Caco-2 (cell line): ENCODE measurements at regions not wholly inside any gene's neighbourhood (a gene's known extent, or its start where the extent isn't known, plus 50 kb on each side); places are given as distances from the start of the nearest gene placed in this dataset.

Source experiments
- BruUV-seq: library from RNA; stranded (reverse); fragments of 400-500 nt; replicated peaks from 2 replicates; lab custom pipeline; 2021; lab: Mats Ljungman, UMichigan
- CTCF ChIA-PET: fragments of 300-600 bp; sonication (Branson Sonifier 250); formaldehyde crosslinking; loops from one replicate; lab custom pipeline; 2022; ENCODE audit warnings: antibody characterized with exemption; lab: Charles Lee
- POLR2A ChIA-PET: fragments of 300-600 bp; sonication (Branson Sonifier 250); formaldehyde crosslinking; loops from one replicate; lab custom pipeline; 2022; ENCODE audit warnings: antibody characterized with exemption; lab: Charles Lee
- DNase-seq, 2 experiments: peaks; one replicate each; pipeline versions ENCODE4 v3.0.0 to v3.0.0-alpha.2; 2020 to 2022
- H3K27me3 ChIP-seq: replicated peaks from 2 replicates; pipeline ENCODE4 v1.6.0; 2011; ENCODE audit warnings: low read length; ENCODE audit not compliant: control insufficient read depth, insufficient read depth
- H3K36me3 ChIP-seq: 2 replicates; pipeline ENCODE4 v1.5.1; 2011; ENCODE audit warnings: low read length; ENCODE audit not compliant: control insufficient read depth, insufficient read depth
- H3K4me1 ChIP-seq: fragments of 250-450 bp; sonication (Bioruptor Pico); 2 replicates; pipeline ENCODE4 v1.5.1; 2020; ENCODE audit warnings: mild to moderate bottlenecking
- H3K4me3 ChIP-seq: 2 replicates; pipeline ENCODE4 v1.5.1; 2011; ENCODE audit warnings: low read depth, mild to moderate bottlenecking, control low read depth, low read length
- H3K9me3 ChIP-seq: fragments of 250-450 bp; sonication (Bioruptor Pico); 2 replicates; pipeline ENCODE4 v1.5.1; 2020; ENCODE audit warnings: mild to moderate bottlenecking, moderate library complexity
- H3K27ac Mint-ChIP-seq: one replicate; pipeline ENCODE4 v1.8.0; 2022; ENCODE audit warnings: mixed read lengths; ENCODE audit not compliant: unreplicated experiment
- H3K27me3 Mint-ChIP-seq: one replicate; pipeline ENCODE4 v1.8.0; 2022; ENCODE audit warnings: mixed read lengths; ENCODE audit not compliant: insufficient read depth, unreplicated experiment
- H3K36me3 Mint-ChIP-seq: one replicate; pipeline ENCODE4 v1.8.0; 2022; ENCODE audit warnings: mild to moderate bottlenecking, mixed read lengths; ENCODE audit not compliant: insufficient read depth, unreplicated experiment
- H3K4me1 Mint-ChIP-seq: one replicate; pipeline ENCODE4 v1.8.0; 2022; ENCODE audit warnings: low read depth, mixed read lengths; ENCODE audit not compliant: unreplicated experiment
- H3K4me3 Mint-ChIP-seq: one replicate; pipeline ENCODE4 v1.8.0; 2022; ENCODE audit warnings: mild to moderate bottlenecking, moderate library complexity, mixed read lengths; ENCODE audit not compliant: unreplicated experiment
- H3K9me3 Mint-ChIP-seq: one replicate; pipeline ENCODE4 v1.8.0; 2022; ENCODE audit warnings: mixed read lengths; ENCODE audit not compliant: unreplicated experiment
- CTCF ChIP-seq, 2 experiments: fragments of 200-600 bp in 1 of 2; IDR thresholded peaks; 1 replicate in 1 of 2; 2 replicates in 1 of 2; pipeline versions ENCODE4 v1.5.1 to v1.8.0; 2011 to 2022; ENCODE audit warnings: antibody characterized with exemption in 1 of 2, control low read depth in 1 of 2, inconsistent platforms in 1 of 2, low read depth in 1 of 2, low read length in 1 of 2, mild to moderate bottlenecking in 1 of 2, moderate library complexity in 1 of 2; ENCODE audit not compliant: insufficient read depth in 1 of 2, severe bottlenecking in 1 of 2, unreplicated experiment in 1 of 2
- intact Hi-C: fragments of 100-400 bp; cut with micrococcal nuclease; formaldehyde crosslinking; loops from one replicate; pipeline ENCODE4 v1.10.0; 2022; ENCODE audit not compliant: unreplicated experiment

DNA sequence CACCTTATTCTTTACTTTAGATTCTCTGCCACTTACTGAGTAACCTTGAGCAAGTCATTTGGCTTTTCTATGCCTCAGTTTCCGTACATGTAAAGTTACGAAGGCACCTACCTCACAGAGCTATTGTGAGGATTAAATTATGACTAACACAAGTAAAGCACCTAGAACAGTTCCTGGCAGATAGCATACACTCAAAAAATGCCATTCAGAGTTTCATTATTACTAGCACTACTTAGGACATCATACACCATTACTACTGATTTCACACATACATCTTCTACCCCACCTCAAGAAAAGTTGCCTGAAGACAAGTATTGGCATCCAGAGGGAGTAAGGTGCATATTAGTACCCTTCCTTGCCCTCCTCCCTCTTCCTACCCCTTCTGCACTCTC lies 107.8 kb downstream of the OGFRL1 start:
- ChIA-PET POLR2A (no interaction called here), CTCF (no interaction called here)
- Histone ChIP-seq H3K9me3 (no peaks in the 10 kb centered on the region), H3K27me3 (no peaks in the 10 kb centered on the region), H3K4me1 (peaks cover 3% of the 10 kb centered on the region; the same call in 1 of the 2 replicates), H3K36me3 (no peaks in the 10 kb centered on the region), H3K4me3 (no peak overlapping the region)
- Mint-ChIP-seq H3K4me3 (no peak overlapping the region), H3K9me3 (peaks cover 10% of the 10 kb centered on the region), H3K27ac (no peak overlapping the region), H3K27me3 (no peaks in the 10 kb centered on the region), H3K4me1 (no peaks in the 10 kb centered on the region), H3K36me3 (no peaks in the 10 kb centered on the region)
- no peak for TF ChIP-seq CTCF (IDR thresholded peaks at IDR 0.05; ENCODE audit: insufficient read depth in 1 of 2, low read depth in 1 of 2, low read length in 1 of 2, severe bottlenecking in 1 of 2, unreplicated experiment in 1 of 2)
- BruUV-seq: no TSS peak
- no peak for DNase-seq
- intact Hi-C loops: no loop called here

DNA sequence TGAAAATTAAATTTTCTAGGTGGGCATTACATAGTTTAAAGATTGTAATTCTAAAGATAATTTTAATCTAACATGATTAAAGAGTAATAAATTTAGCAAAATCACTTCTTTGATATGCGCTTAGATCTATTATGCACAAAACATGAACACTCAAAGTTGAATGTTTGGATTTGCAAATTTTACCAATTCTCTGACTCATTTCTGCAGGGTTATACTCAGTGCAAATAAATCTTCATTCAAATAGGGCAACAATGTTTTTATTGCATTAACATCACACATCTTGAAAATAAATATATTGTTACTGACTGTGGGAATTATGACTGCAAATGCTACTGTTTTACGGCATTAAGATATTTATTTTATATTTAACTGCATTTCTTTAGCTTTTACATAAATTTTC lies 110.7 kb downstream of the OGFRL1 start:
- H3K9me3 ChIP-seq: no peaks in the 10 kb centered on the region
- BruUV-seq: no TSS peak
- H3K4me3 Mint-ChIP-seq: no peak overlapping the region
- ChIA-PET CTCF (no interaction called here), POLR2A (no interaction called here)
- H3K27ac Mint-ChIP-seq: no peak overlapping the region
- H3K36me3 Mint-ChIP-seq: no peaks in the 10 kb centered on the region
- no peak for TF ChIP-seq CTCF (IDR thresholded peaks at IDR 0.05; ENCODE audit: insufficient read depth in 1 of 2, low read depth in 1 of 2, low read length in 1 of 2, severe bottlenecking in 1 of 2, unreplicated experiment in 1 of 2)
- DNase-seq: no peak
- intact Hi-C loops: no loop called here
- H3K4me1 Mint-ChIP-seq: peaks cover 6% of the 10 kb centered on the region
- H3K27me3 ChIP-seq: no peaks in the 10 kb centered on the region
- H3K36me3 ChIP-seq: no peaks in the 10 kb centered on the region
- peaks cover 25% of the 10 kb centered on the region for H3K4me1 ChIP-seq
- no peaks in the 10 kb centered on the region for H3K9me3 Mint-ChIP-seq
- no peak overlapping the region for H3K4me3 ChIP-seq
- no peaks in the 10 kb centered on the region for H3K27me3 Mint-ChIP-seq

GRCh38 chr6:71400852-71401251 lies 112.2 kb downstream of the OGFRL1 start:
- BruUV-seq: no TSS peak
- H3K4me3 Mint-ChIP-seq: no peak overlapping the region
- 0 out of 2 replicates have a peak, but pooled peaks cover 3% of the 10 kb centered on the region for H3K9me3 ChIP-seq
- no peaks in the 10 kb centered on the region for H3K36me3 Mint-ChIP-seq
- no peak for DNase-seq
- no peaks in the 10 kb centered on the region for H3K27me3 Mint-ChIP-seq
- no peak overlapping the region for H3K27ac Mint-ChIP-seq
- peaks cover 3% of the 10 kb centered on the region for H3K9me3 Mint-ChIP-seq
- no peak overlapping the region for H3K4me3 ChIP-seq
- ChIA-PET POLR2A (no interaction called here), CTCF (no interaction called here)
- no peak for TF ChIP-seq CTCF (IDR thresholded peaks at IDR 0.05; ENCODE audit: insufficient read depth in 1 of 2, low read depth in 1 of 2, low read length in 1 of 2, severe bottlenecking in 1 of 2, unreplicated experiment in 1 of 2)
- intact Hi-C loops: no loop called here
- H3K4me1 ChIP-seq: peaks cover 40% of the 10 kb centered on the region
- H3K36me3 ChIP-seq: no peaks in the 10 kb centered on the region
- H3K27me3 ChIP-seq: no peaks in the 10 kb centered on the region
- H3K4me1 Mint-ChIP-seq: peaks cover 8% of the 10 kb centered on the region
